ENCODE measurements at regions not wholly inside any gene's neighbourhood (a gene's known extent, or its start where the extent isn't known, plus 50 kb on each side); places are given as distances from the start of the nearest gene placed in this dataset.
"Not testable (repeated sequence)": the region's sequence is repeated elsewhere in the genome, so short reads cannot be mapped to it uniquely, and the experiment has no call there.

- no peak for DNase-seq (ENCODE audit: low read depth)
These were observed 152.4 kb downstream of the THBS2 start for GRCh38 chr6:169101036-169101805.

GRCh38 chr6:169099411-169100202 is 154.0 kb downstream of the THBS2 start:
- no peak for DNase-seq (ENCODE audit: low read depth)

GRCh38 chr6:169098651-169099050 is 155.0 kb downstream of the THBS2 start:
- DNase-seq (ENCODE audit: low read depth), result not testable (repeated sequence)

- no peak for DNase-seq (ENCODE audit: low read depth)
These were observed 155.5 kb downstream of the THBS2 start for GRCh38 chr6:169098116-169098515.

GRCh38 chr6:169097381-169097959 is 156.2 kb downstream of the THBS2 start:
- peak; percentile 76 for DNase-seq (ENCODE audit: low read depth)

GRCh38 chr6:169096388-169096787 is 157.3 kb downstream of the THBS2 start:
- no peak for DNase-seq (ENCODE audit: low read depth)

- no peak for DNase-seq (ENCODE audit: low read depth)
These were observed 158.5 kb downstream of the THBS2 start for GRCh38 chr6:169095153-169095552.

- no peak for DNase-seq (ENCODE audit: low read depth)
These were observed 159.1 kb downstream of the THBS2 start for GRCh38 chr6:169094552-169094950.

- DNase-seq (ENCODE audit: low read depth), result no peak
These were observed 159.7 kb downstream of the THBS2 start for GRCh38 chr6:169093770-169094551.

- DNase-seq (ENCODE audit: low read depth), result no peak
These were observed 160.5 kb downstream of the THBS2 start for GRCh38 chr6:169093066-169093723.

- DNase-seq (ENCODE audit: low read depth), result no peak
These were observed 161.3 kb downstream of the THBS2 start for GRCh38 chr6:169092375-169092774.

- DNase-seq (ENCODE audit: low read depth), result not testable (repeated sequence)
These were observed 163.0 kb downstream of the THBS2 start for GRCh38 chr6:169090514-169091127.

- DNase-seq (ENCODE audit: low read depth), result no peak
These were observed 164.9 kb downstream of the THBS2 start for GRCh38 chr6:169088762-169089161.

GRCh38 chr6:169087443-169088041 is 166.1 kb downstream of the THBS2 start:
- no peak for DNase-seq (ENCODE audit: low read depth)

- DNase-seq (ENCODE audit: low read depth), result not testable (repeated sequence)
These were observed 167.0 kb downstream of the THBS2 start for GRCh38 chr6:169086616-169087015.

- DNase-seq (ENCODE audit: low read depth), result no peak
These were observed 167.6 kb downstream of the THBS2 start for GRCh38 chr6:169086020-169086419.

- no peak for DNase-seq (ENCODE audit: low read depth)
These were observed 168.2 kb downstream of the THBS2 start for GRCh38 chr6:169085466-169085865.

- not testable (repeated sequence) for DNase-seq (ENCODE audit: low read depth)
These were observed 169.1 kb downstream of the THBS2 start for GRCh38 chr6:169084557-169084956.

- no peak for DNase-seq (ENCODE audit: low read depth)
These were observed 169.6 kb downstream of the THBS2 start for GRCh38 chr6:169084067-169084466.

GRCh38 chr6:169083508-169083874 is 170.2 kb downstream of the THBS2 start:
- DNase-seq (ENCODE audit: low read depth), result no peak

All from GM04503 (cell line).